HL-60 (cell line): ENCODE measurements at regions not wholly inside any gene's neighbourhood (a gene's known extent, or its start where the extent isn't known, plus 50 kb on each side); places are given as distances from the start of the nearest gene placed in this dataset.

ENCODE experiments used
- DNase-seq, 2 experiments: peaks; one replicate each; pipeline ENCODE4 v3.0.0-alpha.2; 2010 to 2020; ENCODE audit warnings: low read depth in 1 of 2, low spot score in 1 of 2
- H3K27ac ChIP-seq: fragments of 250-450 bp; sonication (Bioruptor Pico); replicated peaks from 2 replicates; pipeline ENCODE4 v1.5.1; 2020; ENCODE audit warnings: mild to moderate bottlenecking, moderate library complexity
- H3K27me3 ChIP-seq: fragments of 250-450 bp; sonication (Bioruptor Pico); 2 replicates; pipeline ENCODE4 v1.5.1; 2021; ENCODE audit warnings: mild to moderate bottlenecking, moderate library complexity; ENCODE audit not compliant: insufficient read depth, poor library complexity, severe bottlenecking
- H3K4me3 ChIP-seq: replicated peaks from 2 replicates; pipeline ENCODE4 v1.5.1; 2011; ENCODE audit warnings: mild to moderate bottlenecking, control low read depth, low read length; ENCODE audit not compliant: insufficient read depth
- GABPA ChIP-seq: IDR thresholded peaks from 2 replicates; pipeline ENCODE4 v1.6.1; 2012; ENCODE audit warnings: low read depth
- POLR2AphosphoS5 ChIP-seq: IDR thresholded peaks from 2 replicates; pipeline ENCODE4 v1.6.1; 2012; ENCODE audit warnings: low read depth
- SPI1 ChIP-seq: IDR thresholded peaks from 2 replicates; pipeline ENCODE4 v1.6.1; 2012; ENCODE audit warnings: low read depth, mild to moderate bottlenecking, borderline replicate concordance
- TF ChIP-seq, protein P1 (sequence below): IDR thresholded peaks from 2 replicates; pipeline ENCODE4 v1.6.1; 2012; ENCODE audit warnings: low read depth; ENCODE audit not compliant: insufficient replicate concordance
- TF ChIP-seq, protein P2 (sequence below): IDR thresholded peaks from one replicate; pipeline ENCODE4 v1.5.1; 2011; ENCODE audit warnings: low read length, control low read depth, inconsistent platforms; ENCODE audit not compliant: insufficient read depth

DNA sequence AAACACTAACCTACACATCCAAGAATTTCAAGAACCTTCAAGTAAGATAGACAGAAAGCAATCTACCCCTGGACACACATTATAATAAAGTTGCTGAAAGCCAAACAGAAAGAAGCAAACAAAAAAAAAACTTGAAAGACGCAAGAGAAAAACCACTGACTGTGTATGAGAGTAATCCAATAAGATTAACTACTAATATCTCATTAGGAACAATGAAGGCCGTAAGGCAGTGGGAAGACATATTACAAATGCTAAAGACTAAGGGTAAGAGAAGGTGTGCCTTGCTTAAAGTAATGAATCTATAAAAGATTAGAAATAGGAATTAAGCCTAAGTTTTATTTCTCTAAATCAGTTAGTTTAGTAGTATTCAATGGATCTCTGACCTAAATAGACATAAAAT, 1109.1 kb downstream of the JRKL start:
- no peak for DNase-seq
- no peak overlapping the region for H3K4me3 ChIP-seq
- no peak for TF ChIP-seq POLR2AphosphoS5
- TF ChIP-seq, protein P1, sequence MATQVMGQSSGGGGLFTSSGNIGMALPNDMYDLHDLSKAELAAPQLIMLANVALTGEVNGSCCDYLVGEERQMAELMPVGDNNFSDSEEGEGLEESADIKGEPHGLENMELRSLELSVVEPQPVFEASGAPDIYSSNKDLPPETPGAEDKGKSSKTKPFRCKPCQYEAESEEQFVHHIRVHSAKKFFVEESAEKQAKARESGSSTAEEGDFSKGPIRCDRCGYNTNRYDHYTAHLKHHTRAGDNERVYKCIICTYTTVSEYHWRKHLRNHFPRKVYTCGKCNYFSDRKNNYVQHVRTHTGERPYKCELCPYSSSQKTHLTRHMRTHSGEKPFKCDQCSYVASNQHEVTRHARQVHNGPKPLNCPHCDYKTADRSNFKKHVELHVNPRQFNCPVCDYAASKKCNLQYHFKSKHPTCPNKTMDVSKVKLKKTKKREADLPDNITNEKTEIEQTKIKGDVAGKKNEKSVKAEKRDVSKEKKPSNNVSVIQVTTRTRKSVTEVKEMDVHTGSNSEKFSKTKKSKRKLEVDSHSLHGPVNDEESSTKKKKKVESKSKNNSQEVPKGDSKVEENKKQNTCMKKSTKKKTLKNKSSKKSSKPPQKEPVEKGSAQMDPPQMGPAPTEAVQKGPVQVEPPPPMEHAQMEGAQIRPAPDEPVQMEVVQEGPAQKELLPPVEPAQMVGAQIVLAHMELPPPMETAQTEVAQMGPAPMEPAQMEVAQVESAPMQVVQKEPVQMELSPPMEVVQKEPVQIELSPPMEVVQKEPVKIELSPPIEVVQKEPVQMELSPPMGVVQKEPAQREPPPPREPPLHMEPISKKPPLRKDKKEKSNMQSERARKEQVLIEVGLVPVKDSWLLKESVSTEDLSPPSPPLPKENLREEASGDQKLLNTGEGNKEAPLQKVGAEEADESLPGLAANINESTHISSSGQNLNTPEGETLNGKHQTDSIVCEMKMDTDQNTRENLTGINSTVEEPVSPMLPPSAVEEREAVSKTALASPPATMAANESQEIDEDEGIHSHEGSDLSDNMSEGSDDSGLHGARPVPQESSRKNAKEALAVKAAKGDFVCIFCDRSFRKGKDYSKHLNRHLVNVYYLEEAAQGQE: no peak
- TF ChIP-seq SPI1: no peak
- TF ChIP-seq, protein P2, sequence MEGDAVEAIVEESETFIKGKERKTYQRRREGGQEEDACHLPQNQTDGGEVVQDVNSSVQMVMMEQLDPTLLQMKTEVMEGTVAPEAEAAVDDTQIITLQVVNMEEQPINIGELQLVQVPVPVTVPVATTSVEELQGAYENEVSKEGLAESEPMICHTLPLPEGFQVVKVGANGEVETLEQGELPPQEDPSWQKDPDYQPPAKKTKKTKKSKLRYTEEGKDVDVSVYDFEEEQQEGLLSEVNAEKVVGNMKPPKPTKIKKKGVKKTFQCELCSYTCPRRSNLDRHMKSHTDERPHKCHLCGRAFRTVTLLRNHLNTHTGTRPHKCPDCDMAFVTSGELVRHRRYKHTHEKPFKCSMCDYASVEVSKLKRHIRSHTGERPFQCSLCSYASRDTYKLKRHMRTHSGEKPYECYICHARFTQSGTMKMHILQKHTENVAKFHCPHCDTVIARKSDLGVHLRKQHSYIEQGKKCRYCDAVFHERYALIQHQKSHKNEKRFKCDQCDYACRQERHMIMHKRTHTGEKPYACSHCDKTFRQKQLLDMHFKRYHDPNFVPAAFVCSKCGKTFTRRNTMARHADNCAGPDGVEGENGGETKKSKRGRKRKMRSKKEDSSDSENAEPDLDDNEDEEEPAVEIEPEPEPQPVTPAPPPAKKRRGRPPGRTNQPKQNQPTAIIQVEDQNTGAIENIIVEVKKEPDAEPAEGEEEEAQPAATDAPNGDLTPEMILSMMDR: no peak
- TF ChIP-seq GABPA: no peak
- H3K27ac ChIP-seq: no peak overlapping the region
- no peaks in the 10 kb centered on the region for H3K27me3 ChIP-seq

DNA sequence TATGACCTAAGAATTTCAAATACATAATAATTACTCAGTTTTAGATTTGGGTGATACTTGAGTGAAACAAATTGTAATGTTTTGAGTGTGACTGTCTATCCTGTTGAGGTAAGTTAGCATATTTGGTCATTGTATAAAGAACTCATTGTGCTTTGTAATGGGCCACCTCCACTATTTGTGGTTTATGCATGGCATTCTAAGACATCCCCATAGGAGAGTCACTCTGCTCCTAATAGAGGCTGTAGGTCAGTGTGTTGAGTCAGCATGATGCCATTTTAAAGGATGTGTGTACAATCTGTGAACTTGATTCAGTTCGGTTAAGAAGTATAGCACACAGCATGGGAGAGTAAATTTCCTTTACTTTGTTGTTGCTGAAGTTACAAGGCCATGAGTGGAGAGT, 1112.4 kb downstream of the JRKL start:
- Histone ChIP-seq H3K27me3 (no peaks in the 10 kb centered on the region), H3K27ac (no peak overlapping the region), H3K4me3 (no peak overlapping the region)
- no peak for DNase-seq
- TF ChIP-seq POLR2AphosphoS5 (no peak), GABPA (no peak), SPI1 (no peak)
- TF ChIP-seq, protein P1: no peak
- TF ChIP-seq, protein P2: no peak

DNA sequence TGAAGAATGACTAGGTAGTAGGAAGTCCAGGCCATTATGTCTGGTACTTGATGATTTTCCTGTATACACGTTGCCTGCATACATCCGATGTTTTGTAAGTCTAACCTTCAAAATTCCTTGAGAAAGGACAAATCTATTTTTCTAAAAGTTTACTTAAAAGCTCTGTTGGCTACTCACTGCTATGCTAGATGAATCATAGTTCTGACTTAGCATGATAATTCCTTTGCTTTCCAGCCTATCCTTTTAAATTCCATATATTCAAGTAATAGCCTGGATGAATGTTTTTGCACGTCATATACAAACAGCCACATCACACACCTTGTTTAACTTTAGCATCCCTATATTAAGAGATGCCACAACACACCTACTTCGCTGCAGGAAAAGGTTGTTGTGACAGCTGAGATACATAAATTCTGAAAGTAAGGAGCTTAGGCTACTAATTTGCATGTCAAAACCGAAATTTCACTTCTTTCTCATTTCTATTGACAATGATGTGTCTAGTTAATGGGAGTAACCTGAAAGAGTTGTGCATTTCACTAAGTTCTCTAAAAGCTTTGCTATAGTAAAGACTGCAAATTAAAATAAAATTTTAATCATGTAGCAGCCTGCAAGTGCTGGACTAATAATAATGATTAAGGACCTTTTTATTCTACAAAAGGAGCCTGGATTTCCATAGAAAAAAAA, 1116.4 kb downstream of the JRKL start:
- DNase-seq: no peak
- TF ChIP-seq GABPA (no peak), SPI1 (no peak), POLR2AphosphoS5 (no peak)
- TF ChIP-seq, protein P1: no peak
- TF ChIP-seq, protein P2: no peak

More for the DNA sequence above, 1116.4 kb downstream of the JRKL start:
- no peak overlapping the region for H3K27ac ChIP-seq
- no peak overlapping the region for H3K4me3 ChIP-seq
- H3K27me3 ChIP-seq: no peaks in the 10 kb centered on the region
